Liver (tissue), 8 donors: ENCODE measurements at regions not wholly inside any gene's neighbourhood (a gene's known extent, or its start where the extent isn't known, plus 50 kb on each side); places are given as distances from the start of the nearest gene placed in this dataset.

Experiments used
- DNase-seq: peaks from one replicate; pipeline ENCODE4 v3.0.0-alpha.2; 2017; ENCODE audit warnings: low spot score
- H3K27ac ChIP-seq, 2 donors: one replicate each; pipeline ENCODE4 v1.7.0; 2013; ENCODE audit warnings: inconsistent platforms in 2 of 2, low read length in 2 of 2, control low read depth in 1 of 2, low read depth in 1 of 2, mild to moderate bottlenecking in 1 of 2
- H3K27me3 ChIP-seq, 4 donors: one replicate each; pipeline versions ENCODE4 v1.6.1 to v1.7.0; 2013; ENCODE audit warnings: low read length in 3 of 4, inconsistent platforms in 1 of 4, mild to moderate bottlenecking in 1 of 4, moderate library complexity in 1 of 4; ENCODE audit not compliant: control insufficient read depth in 4 of 4, insufficient read depth in 4 of 4
- H3K36me3 ChIP-seq, 4 donors: one replicate each; pipeline versions ENCODE4 v1.6.1 to v1.7.0; 2013; ENCODE audit warnings: low read length in 3 of 4, mild to moderate bottlenecking in 3 of 4, low read depth in 1 of 4, moderate library complexity in 1 of 4; ENCODE audit not compliant: control insufficient read depth in 4 of 4, insufficient read depth in 3 of 4
- H3K4me1 ChIP-seq, 4 donors: one replicate each; pipeline versions ENCODE4 v1.6.1 to v1.7.0; 2013; ENCODE audit warnings: low read length in 3 of 4, mild to moderate bottlenecking in 3 of 4, moderate library complexity in 1 of 4; ENCODE audit not compliant: control insufficient read depth in 4 of 4, insufficient read depth in 4 of 4
- H3K4me3 ChIP-seq, 3 donors: one replicate each; pipeline versions ENCODE4 v1.6.1 to v1.7.0; 2013; ENCODE audit warnings: low read length in 3 of 3, control low read depth in 1 of 3, low read depth in 1 of 3, mild to moderate bottlenecking in 1 of 3
- H3K9ac ChIP-seq, 2 donors: one replicate each; pipeline ENCODE4 v1.7.0; 2013; ENCODE audit warnings: low read length in 2 of 2, mild to moderate bottlenecking in 2 of 2, moderate library complexity in 2 of 2, control low read depth in 1 of 2, low read depth in 1 of 2
- H3K9me3 ChIP-seq, 4 donors: one replicate each; pipeline versions ENCODE4 v1.6.1 to v1.7.0; 2013; ENCODE audit warnings: low read length in 3 of 4; ENCODE audit not compliant: control insufficient read depth in 4 of 4
- EGR1 ChIP-seq, 2 donors: IDR thresholded peaks; 2 replicates each; pipeline ENCODE4 v1.6.1; 2016 to 2018; ENCODE audit warnings: antibody characterized with exemption in 2 of 2, low read depth in 2 of 2
- FOXA1 ChIP-seq: IDR thresholded peaks from 2 replicates; pipeline ENCODE4 v1.6.1; 2016; ENCODE audit warnings: antibody characterized with exemption
- FOXA2 ChIP-seq: IDR thresholded peaks from 2 replicates; pipeline ENCODE4 v1.6.1; 2016; ENCODE audit warnings: antibody characterized with exemption
- GABPA ChIP-seq, 2 donors: IDR thresholded peaks in 1 of 2; conservative IDR thresholded peaks in 1 of 2; 2 replicates each; pipeline ENCODE4 v1.6.1; 2016; ENCODE audit warnings: antibody characterized with exemption in 2 of 2, mild to moderate bottlenecking in 1 of 2, moderate library complexity in 1 of 2
- HNF4A ChIP-seq, 2 donors: conservative IDR thresholded peaks; 2 replicates each; pipeline ENCODE4 v1.6.1; 2016; ENCODE audit warnings: antibody characterized with exemption in 2 of 2, mild to moderate bottlenecking in 2 of 2
- HNF4G ChIP-seq: IDR thresholded peaks from 2 replicates; pipeline ENCODE4 v1.6.1; 2016; ENCODE audit warnings: antibody characterized with exemption
- NR2F2 ChIP-seq: IDR thresholded peaks from 2 replicates; pipeline ENCODE4 v1.6.1; 2016; ENCODE audit warnings: antibody characterized with exemption
- RAD21 ChIP-seq, 2 donors: IDR thresholded peaks; 2 replicates each; pipeline ENCODE4 v1.6.1; 2016; ENCODE audit warnings: antibody characterized with exemption in 2 of 2, mild to moderate bottlenecking in 2 of 2
- RXRA ChIP-seq, 2 donors: IDR thresholded peaks; 2 replicates each; pipeline ENCODE4 v1.6.1; 2017 to 2018; ENCODE audit warnings: antibody characterized with exemption in 2 of 2, mild to moderate bottlenecking in 1 of 2
- SP1 ChIP-seq: IDR thresholded peaks from 2 replicates; pipeline ENCODE4 v1.6.1; 2018; ENCODE audit warnings: antibody characterized with exemption, mild to moderate bottlenecking
- TAF1 ChIP-seq: conservative IDR thresholded peaks from 2 replicates; pipeline ENCODE4 v1.6.1; 2016; ENCODE audit warnings: antibody characterized with exemption, mild to moderate bottlenecking
- YY1 ChIP-seq: IDR thresholded peaks from 2 replicates; pipeline ENCODE4 v1.6.1; 2016; ENCODE audit warnings: antibody characterized with exemption, mild to moderate bottlenecking
- WGBS: extraction: QIAGEN DNeasy Blood & Tissue Kit; methylation state at CpG from one replicate; pipeline ENCODE4 v1.1.7; 2013; 5-methylcytosine and 5-hydroxymethylcytosine counted together
- TF ChIP-seq, protein P1 (sequence below): fragments of 150-350 bp; IDR thresholded peaks from 2 replicates; pipeline ENCODE4 v1.5.1; 2017; ENCODE audit warnings: improper control_type of control experiment, low read depth, low read length; ENCODE audit not compliant: missing input control
- TF ChIP-seq, protein P2 (sequence below): IDR thresholded peaks from 2 replicates; pipeline ENCODE4 v1.6.1; 2016; ENCODE audit warnings: antibody characterized with exemption, mild to moderate bottlenecking
- TF ChIP-seq, protein P3 (sequence below): IDR thresholded peaks from 2 replicates; pipeline ENCODE4 v1.6.1; 2016; ENCODE audit warnings: antibody characterized with exemption
- TF ChIP-seq, protein P4 (sequence below): IDR thresholded peaks from 2 replicates; pipeline ENCODE4 v1.6.1; 2016; ENCODE audit warnings: antibody characterized with exemption
- TF ChIP-seq, protein P5 (sequence below): IDR thresholded peaks from 2 replicates; pipeline ENCODE4 v1.6.1; 2016; ENCODE audit warnings: antibody characterized with exemption
- donor health status: healthy.
- donor health status: healthy.
- donor health status: healthy.
- donor health status: healthy.
- donor health status: healthy.

DNA sequence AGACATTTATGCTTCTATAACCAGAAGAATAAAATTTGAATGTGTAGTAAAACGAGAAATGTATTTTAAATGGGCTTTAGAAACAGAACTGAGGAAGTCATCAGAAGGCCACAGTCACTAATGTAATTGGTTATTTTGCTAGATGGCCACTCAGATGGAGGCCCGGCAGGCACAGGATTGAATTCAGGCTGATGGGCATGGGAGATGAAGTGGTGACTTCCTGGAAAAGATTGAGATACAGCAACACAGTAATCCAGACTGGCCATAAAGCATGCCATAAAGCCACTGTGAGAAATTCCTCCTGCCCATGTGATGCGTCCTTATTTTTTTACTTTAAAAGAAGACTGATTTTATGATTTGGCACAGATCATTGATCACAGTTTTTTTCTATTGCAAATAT lies 297.7 kb downstream of the ICOS start:
- WGBS: 90% methylated on average over 3 of the region's 3 CpGs
- Histone ChIP-seq H3K9me3 (no peaks in the 10 kb centered on the region), H3K4me3 (no peak overlapping the region), H3K27me3 (no peaks in the 10 kb centered on the region), H3K27ac (no peak overlapping the region), H3K4me1 (no peaks in the 10 kb centered on the region), H3K36me3 (no peaks in the 10 kb centered on the region), H3K9ac (no peak overlapping the region)
- no peak for TF ChIP-seq EGR1 (IDR thresholded peaks at IDR 0.05; ENCODE audit: low read depth in 2 of 2)
- TF ChIP-seq FOXA2: no peak
- TF ChIP-seq, protein P1, sequence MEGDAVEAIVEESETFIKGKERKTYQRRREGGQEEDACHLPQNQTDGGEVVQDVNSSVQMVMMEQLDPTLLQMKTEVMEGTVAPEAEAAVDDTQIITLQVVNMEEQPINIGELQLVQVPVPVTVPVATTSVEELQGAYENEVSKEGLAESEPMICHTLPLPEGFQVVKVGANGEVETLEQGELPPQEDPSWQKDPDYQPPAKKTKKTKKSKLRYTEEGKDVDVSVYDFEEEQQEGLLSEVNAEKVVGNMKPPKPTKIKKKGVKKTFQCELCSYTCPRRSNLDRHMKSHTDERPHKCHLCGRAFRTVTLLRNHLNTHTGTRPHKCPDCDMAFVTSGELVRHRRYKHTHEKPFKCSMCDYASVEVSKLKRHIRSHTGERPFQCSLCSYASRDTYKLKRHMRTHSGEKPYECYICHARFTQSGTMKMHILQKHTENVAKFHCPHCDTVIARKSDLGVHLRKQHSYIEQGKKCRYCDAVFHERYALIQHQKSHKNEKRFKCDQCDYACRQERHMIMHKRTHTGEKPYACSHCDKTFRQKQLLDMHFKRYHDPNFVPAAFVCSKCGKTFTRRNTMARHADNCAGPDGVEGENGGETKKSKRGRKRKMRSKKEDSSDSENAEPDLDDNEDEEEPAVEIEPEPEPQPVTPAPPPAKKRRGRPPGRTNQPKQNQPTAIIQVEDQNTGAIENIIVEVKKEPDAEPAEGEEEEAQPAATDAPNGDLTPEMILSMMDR: no peak
- TF ChIP-seq, protein P2, sequence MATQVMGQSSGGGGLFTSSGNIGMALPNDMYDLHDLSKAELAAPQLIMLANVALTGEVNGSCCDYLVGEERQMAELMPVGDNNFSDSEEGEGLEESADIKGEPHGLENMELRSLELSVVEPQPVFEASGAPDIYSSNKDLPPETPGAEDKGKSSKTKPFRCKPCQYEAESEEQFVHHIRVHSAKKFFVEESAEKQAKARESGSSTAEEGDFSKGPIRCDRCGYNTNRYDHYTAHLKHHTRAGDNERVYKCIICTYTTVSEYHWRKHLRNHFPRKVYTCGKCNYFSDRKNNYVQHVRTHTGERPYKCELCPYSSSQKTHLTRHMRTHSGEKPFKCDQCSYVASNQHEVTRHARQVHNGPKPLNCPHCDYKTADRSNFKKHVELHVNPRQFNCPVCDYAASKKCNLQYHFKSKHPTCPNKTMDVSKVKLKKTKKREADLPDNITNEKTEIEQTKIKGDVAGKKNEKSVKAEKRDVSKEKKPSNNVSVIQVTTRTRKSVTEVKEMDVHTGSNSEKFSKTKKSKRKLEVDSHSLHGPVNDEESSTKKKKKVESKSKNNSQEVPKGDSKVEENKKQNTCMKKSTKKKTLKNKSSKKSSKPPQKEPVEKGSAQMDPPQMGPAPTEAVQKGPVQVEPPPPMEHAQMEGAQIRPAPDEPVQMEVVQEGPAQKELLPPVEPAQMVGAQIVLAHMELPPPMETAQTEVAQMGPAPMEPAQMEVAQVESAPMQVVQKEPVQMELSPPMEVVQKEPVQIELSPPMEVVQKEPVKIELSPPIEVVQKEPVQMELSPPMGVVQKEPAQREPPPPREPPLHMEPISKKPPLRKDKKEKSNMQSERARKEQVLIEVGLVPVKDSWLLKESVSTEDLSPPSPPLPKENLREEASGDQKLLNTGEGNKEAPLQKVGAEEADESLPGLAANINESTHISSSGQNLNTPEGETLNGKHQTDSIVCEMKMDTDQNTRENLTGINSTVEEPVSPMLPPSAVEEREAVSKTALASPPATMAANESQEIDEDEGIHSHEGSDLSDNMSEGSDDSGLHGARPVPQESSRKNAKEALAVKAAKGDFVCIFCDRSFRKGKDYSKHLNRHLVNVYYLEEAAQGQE: no peak
- TF ChIP-seq, protein P3, sequence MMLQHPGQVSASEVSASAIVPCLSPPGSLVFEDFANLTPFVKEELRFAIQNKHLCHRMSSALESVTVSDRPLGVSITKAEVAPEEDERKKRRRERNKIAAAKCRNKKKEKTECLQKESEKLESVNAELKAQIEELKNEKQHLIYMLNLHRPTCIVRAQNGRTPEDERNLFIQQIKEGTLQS: no peak
- no peak for TF ChIP-seq RXRA (IDR thresholded peaks at IDR 0.05)
- TF ChIP-seq RAD21 (IDR thresholded peaks at IDR 0.05): no peak
- no peak for TF ChIP-seq NR2F2
- TF ChIP-seq HNF4A (conservative IDR thresholded peaks at IDR 0.05): no peak
- TF ChIP-seq YY1: no peak
- no peak for DNase-seq

DNA sequence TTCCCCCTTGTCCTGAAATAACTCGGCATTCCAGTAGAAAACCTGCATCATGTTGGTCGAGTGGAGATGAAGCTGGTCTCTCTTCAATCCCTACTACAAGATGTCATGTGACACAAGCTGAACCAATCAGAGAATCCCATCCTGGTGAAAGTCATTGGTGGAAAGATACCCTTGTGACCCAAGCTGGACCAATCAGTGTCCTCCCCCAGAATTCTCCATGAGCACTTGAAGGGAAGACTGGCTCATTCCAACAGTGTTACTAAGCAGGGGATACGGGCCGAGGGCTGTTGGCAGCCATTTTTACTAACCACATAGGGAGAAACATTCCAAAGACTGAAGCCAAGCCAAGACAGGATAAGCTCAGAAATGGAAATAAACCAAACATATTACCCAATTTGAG lies 298.3 kb downstream of the ICOS start:
- TF ChIP-seq FOXA1: no peak
- no peak for TF ChIP-seq EGR1 (IDR thresholded peaks at IDR 0.05; ENCODE audit: low read depth in 2 of 2)
- TF ChIP-seq NR2F2: no peak
- TF ChIP-seq, protein P3: no peak
- TF ChIP-seq TAF1: no peak
- no peaks in the 10 kb centered on the region for H3K36me3 ChIP-seq
- no peak for DNase-seq
- H3K4me1 ChIP-seq: no peaks in the 10 kb centered on the region
- no peaks in the 10 kb centered on the region for H3K9me3 ChIP-seq
- H3K4me3 ChIP-seq: no peak overlapping the region
- 88% methylated on average over 4 of the region's 4 CpGs for WGBS
- no peak overlapping the region for H3K27ac ChIP-seq
- H3K27me3 ChIP-seq: no peaks in the 10 kb centered on the region
- H3K9ac ChIP-seq: no peak overlapping the region

DNA sequence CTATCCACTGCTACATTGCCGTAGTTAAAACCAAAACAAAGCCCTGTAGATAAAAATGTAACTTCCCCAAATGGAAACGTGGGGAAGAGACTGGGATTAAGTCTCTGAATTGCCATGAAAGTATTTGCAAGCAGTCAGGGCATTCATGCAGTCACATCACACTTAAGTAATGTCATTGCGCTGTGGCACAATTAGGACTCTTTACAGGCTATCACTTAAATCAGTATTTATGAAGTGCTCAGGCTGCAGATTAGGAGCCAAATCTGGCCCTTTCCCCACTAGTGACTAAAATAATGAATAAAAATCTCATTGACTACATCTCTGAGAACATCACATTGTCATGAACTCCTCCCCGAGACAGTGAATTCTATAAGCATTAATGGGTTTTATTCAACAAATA lies 300.9 kb downstream of the ICOS start:
- H3K9ac ChIP-seq: no peak overlapping the region
- no peaks in the 10 kb centered on the region for H3K36me3 ChIP-seq
- no peaks in the 10 kb centered on the region for H3K4me1 ChIP-seq
- no peaks in the 10 kb centered on the region for H3K27me3 ChIP-seq
- WGBS: 84% methylated on average over 4 of the region's 4 CpGs
- no peak for DNase-seq
- no peaks in the 10 kb centered on the region for H3K9me3 ChIP-seq
- no peak overlapping the region for H3K4me3 ChIP-seq
- no peak overlapping the region for H3K27ac ChIP-seq
- TF ChIP-seq GABPA (IDR thresholded peaks at IDR 0.05 in 1 of 2, conservative IDR thresholded peaks at IDR 0.05 in 1 of 2) (no peak), FOXA2 (no peak), EGR1 (IDR thresholded peaks at IDR 0.05; ENCODE audit: low read depth in 2 of 2) (no peak), HNF4A (conservative IDR thresholded peaks at IDR 0.05) (no peak), HNF4G (no peak), SP1 (no peak), RXRA (IDR thresholded peaks at IDR 0.05) (no peak), NR2F2 (no peak), TAF1 (no peak), FOXA1 (no peak)
- TF ChIP-seq, protein P1: no peak
- TF ChIP-seq, protein P4, sequence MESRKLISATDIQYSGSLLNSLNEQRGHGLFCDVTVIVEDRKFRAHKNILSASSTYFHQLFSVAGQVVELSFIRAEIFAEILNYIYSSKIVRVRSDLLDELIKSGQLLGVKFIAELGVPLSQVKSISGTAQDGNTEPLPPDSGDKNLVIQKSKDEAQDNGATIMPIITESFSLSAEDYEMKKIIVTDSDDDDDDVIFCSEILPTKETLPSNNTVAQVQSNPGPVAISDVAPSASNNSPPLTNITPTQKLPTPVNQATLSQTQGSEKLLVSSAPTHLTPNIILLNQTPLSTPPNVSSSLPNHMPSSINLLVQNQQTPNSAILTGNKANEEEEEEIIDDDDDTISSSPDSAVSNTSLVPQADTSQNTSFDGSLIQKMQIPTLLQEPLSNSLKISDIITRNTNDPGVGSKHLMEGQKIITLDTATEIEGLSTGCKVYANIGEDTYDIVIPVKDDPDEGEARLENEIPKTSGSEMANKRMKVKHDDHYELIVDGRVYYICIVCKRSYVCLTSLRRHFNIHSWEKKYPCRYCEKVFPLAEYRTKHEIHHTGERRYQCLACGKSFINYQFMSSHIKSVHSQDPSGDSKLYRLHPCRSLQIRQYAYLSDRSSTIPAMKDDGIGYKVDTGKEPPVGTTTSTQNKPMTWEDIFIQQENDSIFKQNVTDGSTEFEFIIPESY: no peak
- TF ChIP-seq, protein P5, sequence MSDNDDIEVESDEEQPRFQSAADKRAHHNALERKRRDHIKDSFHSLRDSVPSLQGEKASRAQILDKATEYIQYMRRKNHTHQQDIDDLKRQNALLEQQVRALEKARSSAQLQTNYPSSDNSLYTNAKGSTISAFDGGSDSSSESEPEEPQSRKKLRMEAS: no peak
